ENCODE measurements at regions not wholly inside any gene's neighbourhood (a gene's known extent, or its start where the extent isn't known, plus 50 kb on each side); places are given as distances from the start of the nearest gene placed in this dataset.

GRCh38 chr7:17083392-17084165 is 201.8 kb upstream of the AGR3 start:
- no peak for TF ChIP-seq ZNF565 (CRISPR knock-in tag; conservative IDR thresholded peaks at IDR 0.05; ENCODE audit: low read depth)
- TF ChIP-seq PATZ1 (CRISPR knock-in tag; IDR thresholded peaks at IDR 0.05; ENCODE audit: borderline replicate concordance), result no peak
- no peak for TF ChIP-seq ESRRG (CRISPR knock-in tag; IDR thresholded peaks at IDR 0.05)
- TF ChIP-seq ZFP30 (CRISPR knock-in tag; IDR thresholded peaks at IDR 0.05), result no peak
- no peak for TF ChIP-seq ZFP3 (CRISPR knock-in tag; IDR thresholded peaks at IDR 0.05)
- no peak for TF ChIP-seq ZNF8 (CRISPR knock-in tag; IDR thresholded peaks at IDR 0.05)
- TF ChIP-seq, protein P1, sequence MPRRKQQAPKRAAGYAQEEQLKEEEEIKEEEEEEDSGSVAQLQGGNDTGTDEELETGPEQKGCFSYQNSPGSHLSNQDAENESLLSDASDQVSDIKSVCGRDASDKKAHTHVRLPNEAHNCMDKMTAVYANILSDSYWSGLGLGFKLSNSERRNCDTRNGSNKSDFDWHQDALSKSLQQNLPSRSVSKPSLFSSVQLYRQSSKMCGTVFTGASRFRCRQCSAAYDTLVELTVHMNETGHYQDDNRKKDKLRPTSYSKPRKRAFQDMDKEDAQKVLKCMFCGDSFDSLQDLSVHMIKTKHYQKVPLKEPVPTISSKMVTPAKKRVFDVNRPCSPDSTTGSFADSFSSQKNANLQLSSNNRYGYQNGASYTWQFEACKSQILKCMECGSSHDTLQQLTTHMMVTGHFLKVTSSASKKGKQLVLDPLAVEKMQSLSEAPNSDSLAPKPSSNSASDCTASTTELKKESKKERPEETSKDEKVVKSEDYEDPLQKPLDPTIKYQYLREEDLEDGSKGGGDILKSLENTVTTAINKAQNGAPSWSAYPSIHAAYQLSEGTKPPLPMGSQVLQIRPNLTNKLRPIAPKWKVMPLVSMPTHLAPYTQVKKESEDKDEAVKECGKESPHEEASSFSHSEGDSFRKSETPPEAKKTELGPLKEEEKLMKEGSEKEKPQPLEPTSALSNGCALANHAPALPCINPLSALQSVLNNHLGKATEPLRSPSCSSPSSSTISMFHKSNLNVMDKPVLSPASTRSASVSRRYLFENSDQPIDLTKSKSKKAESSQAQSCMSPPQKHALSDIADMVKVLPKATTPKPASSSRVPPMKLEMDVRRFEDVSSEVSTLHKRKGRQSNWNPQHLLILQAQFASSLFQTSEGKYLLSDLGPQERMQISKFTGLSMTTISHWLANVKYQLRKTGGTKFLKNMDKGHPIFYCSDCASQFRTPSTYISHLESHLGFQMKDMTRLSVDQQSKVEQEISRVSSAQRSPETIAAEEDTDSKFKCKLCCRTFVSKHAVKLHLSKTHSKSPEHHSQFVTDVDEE (CRISPR knock-in tag; IDR thresholded peaks at IDR 0.05), result no peak
- TF ChIP-seq RARB (CRISPR knock-in tag; IDR thresholded peaks at IDR 0.05), result no peak
- TF ChIP-seq TCF4 (CRISPR knock-in tag; IDR thresholded peaks at IDR 0.05; ENCODE audit: borderline replicate concordance), result no peak
- TF ChIP-seq ARNTL (CRISPR knock-in tag; IDR thresholded peaks at IDR 0.05; ENCODE audit: borderline replicate concordance, low read depth), result no peak
- no peak for TF ChIP-seq TOX (CRISPR knock-in tag; IDR thresholded peaks at IDR 0.05; ENCODE audit: borderline replicate concordance)

All from SK-N-SH treated with all-trans-retinoic acid at 6 μM for 48 hours (cell line).